HL-60 (cell line): ENCODE measurements at regions not wholly inside any gene's neighbourhood (a gene's known extent, or its start where the extent isn't known, plus 50 kb on each side); places are given as distances from the start of the nearest gene placed in this dataset.

ENCODE experiments used
- DNase-seq, 2 experiments: peaks; one replicate each; pipeline ENCODE4 v3.0.0-alpha.2; 2010 to 2020; ENCODE audit warnings: low read depth in 1 of 2, low spot score in 1 of 2
- H3K27ac ChIP-seq: fragments of 250-450 bp; sonication (Bioruptor Pico); replicated peaks from 2 replicates; pipeline ENCODE4 v1.5.1; 2020; ENCODE audit warnings: mild to moderate bottlenecking, moderate library complexity
- H3K27me3 ChIP-seq: fragments of 250-450 bp; sonication (Bioruptor Pico); 2 replicates; pipeline ENCODE4 v1.5.1; 2021; ENCODE audit warnings: mild to moderate bottlenecking, moderate library complexity; ENCODE audit not compliant: insufficient read depth, poor library complexity, severe bottlenecking
- H3K4me3 ChIP-seq: replicated peaks from 2 replicates; pipeline ENCODE4 v1.5.1; 2011; ENCODE audit warnings: mild to moderate bottlenecking, control low read depth, low read length; ENCODE audit not compliant: insufficient read depth
- GABPA ChIP-seq: IDR thresholded peaks from 2 replicates; pipeline ENCODE4 v1.6.1; 2012; ENCODE audit warnings: low read depth
- POLR2AphosphoS5 ChIP-seq: IDR thresholded peaks from 2 replicates; pipeline ENCODE4 v1.6.1; 2012; ENCODE audit warnings: low read depth
- REST ChIP-seq: IDR thresholded peaks from 2 replicates; pipeline ENCODE4 v1.6.1; 2012; ENCODE audit warnings: low read depth; ENCODE audit not compliant: insufficient replicate concordance
- SPI1 ChIP-seq: IDR thresholded peaks from 2 replicates; pipeline ENCODE4 v1.6.1; 2012; ENCODE audit warnings: low read depth, mild to moderate bottlenecking, borderline replicate concordance
- TF ChIP-seq, protein P1 (sequence below): IDR thresholded peaks from one replicate; pipeline ENCODE4 v1.5.1; 2011; ENCODE audit warnings: low read length, control low read depth, inconsistent platforms; ENCODE audit not compliant: insufficient read depth

DNA sequence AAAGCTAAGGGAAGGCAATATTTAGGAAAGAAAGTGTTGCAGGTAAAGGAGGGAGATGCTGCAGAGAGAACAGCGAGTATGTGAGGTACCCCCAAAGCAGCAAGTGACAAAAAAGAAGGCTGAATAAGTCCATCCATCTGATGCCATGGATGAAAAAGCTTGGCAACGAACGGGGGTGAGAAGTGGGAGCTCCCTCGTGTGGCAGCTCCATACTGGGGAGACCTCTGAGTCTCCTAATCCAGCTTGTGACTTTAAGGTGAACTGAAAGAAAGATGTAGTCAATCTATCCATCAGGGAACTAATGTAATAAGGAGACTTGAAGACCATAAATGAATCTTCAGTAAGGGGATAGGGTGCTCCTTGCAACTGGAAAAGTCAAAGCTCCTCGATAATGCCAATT lies 156.6 kb downstream of the OTOR start:
- DNase-seq: no peak
- TF ChIP-seq, protein P1, sequence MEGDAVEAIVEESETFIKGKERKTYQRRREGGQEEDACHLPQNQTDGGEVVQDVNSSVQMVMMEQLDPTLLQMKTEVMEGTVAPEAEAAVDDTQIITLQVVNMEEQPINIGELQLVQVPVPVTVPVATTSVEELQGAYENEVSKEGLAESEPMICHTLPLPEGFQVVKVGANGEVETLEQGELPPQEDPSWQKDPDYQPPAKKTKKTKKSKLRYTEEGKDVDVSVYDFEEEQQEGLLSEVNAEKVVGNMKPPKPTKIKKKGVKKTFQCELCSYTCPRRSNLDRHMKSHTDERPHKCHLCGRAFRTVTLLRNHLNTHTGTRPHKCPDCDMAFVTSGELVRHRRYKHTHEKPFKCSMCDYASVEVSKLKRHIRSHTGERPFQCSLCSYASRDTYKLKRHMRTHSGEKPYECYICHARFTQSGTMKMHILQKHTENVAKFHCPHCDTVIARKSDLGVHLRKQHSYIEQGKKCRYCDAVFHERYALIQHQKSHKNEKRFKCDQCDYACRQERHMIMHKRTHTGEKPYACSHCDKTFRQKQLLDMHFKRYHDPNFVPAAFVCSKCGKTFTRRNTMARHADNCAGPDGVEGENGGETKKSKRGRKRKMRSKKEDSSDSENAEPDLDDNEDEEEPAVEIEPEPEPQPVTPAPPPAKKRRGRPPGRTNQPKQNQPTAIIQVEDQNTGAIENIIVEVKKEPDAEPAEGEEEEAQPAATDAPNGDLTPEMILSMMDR: no peak
- TF ChIP-seq GABPA: no peak
- TF ChIP-seq SPI1: no peak
- TF ChIP-seq POLR2AphosphoS5: no peak
- TF ChIP-seq REST: no peak
- Histone ChIP-seq H3K4me3 (no peak overlapping the region), H3K27ac (no peak overlapping the region), H3K27me3 (no peaks in the 10 kb centered on the region)

DNA sequence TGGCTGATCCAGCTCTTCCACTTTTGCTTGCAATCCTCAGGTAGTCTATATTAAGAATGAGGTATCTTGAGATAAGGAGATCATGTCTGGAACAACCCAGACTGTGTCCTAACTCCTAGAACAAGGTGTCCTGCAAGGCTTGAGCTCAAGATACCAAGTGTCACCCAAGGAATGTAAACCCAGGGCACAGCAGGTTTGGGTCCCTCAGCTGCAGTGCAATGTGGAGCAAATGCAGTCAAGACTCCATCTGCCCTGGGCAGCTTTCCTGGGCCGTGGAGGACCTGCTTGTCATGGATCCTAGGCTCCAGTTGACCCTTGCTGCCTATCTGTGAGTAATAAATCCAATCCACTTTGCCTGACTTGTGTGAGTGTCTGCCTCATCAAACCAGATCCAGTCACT lies 166.1 kb downstream of the OTOR start:
- DNase-seq: no peak
- no peaks in the 10 kb centered on the region for H3K27me3 ChIP-seq

GRCh38 chr20:16916165-16916564 lies 168.0 kb downstream of the OTOR start:
- TF ChIP-seq REST (no peak), GABPA (no peak), SPI1 (no peak), POLR2AphosphoS5 (no peak)
- TF ChIP-seq, protein P1: no peak
- H3K4me3 ChIP-seq: no peak overlapping the region
- H3K27me3 ChIP-seq: no peaks in the 10 kb centered on the region
- no peak overlapping the region for H3K27ac ChIP-seq
- no peak for DNase-seq

More for the DNA sequence above, 166.1 kb downstream of the OTOR start:
- no peak overlapping the region for H3K27ac ChIP-seq
- no peak overlapping the region for H3K4me3 ChIP-seq
- no peak for TF ChIP-seq SPI1
- TF ChIP-seq GABPA: no peak
- TF ChIP-seq REST: no peak
- no peak for TF ChIP-seq POLR2AphosphoS5
- TF ChIP-seq, protein P1: no peak
